ENCODE measurements at regions not wholly inside any gene's neighbourhood (a gene's known extent, or its start where the extent isn't known, plus 50 kb on each side); places are given as distances from the start of the nearest gene placed in this dataset.

GRCh38 chr9:30120666-30121065 lies 2263.8 kb upstream of the ACO1 start:
- POLR2A ChIA-PET (ENCODE audit: partially characterized antibody) = no interaction called here
- H3K18ac ChIP-seq (ENCODE audit: extremely low read depth, low read length) = no peak overlapping the region
- no peak overlapping the region for H4K8ac ChIP-seq (ENCODE audit: extremely low read depth, insufficient read depth, low read length)
- no peak overlapping the region for H2BK20ac ChIP-seq (ENCODE audit: low read length)
- H3K14ac ChIP-seq (ENCODE audit: insufficient read length) = no peak overlapping the region
- no peak for DNase-seq (ENCODE audit: low read depth in 1 of 2, low spot score in 2 of 2)
- CTCF ChIA-PET (ENCODE audit: partially characterized antibody) = no interaction called here
- H3K4ac ChIP-seq (replicated peaks; ENCODE audit: insufficient read length, low read depth, low read length) = no peak overlapping the region
- no peaks in the 10 kb centered on the region; a peak in 1 of 8 replicates for H3K36me3 ChIP-seq (ENCODE audit: control insufficient read depth in 2 of 4, insufficient read depth in 4 of 4, low read length in 3 of 4)
- H2BK15ac ChIP-seq (ENCODE audit: low read length) = no peak overlapping the region
- no peak overlapping the region for H3K4me2 ChIP-seq (ENCODE audit: insufficient read depth in 1 of 2, low read depth in 2 of 2, low read length in 2 of 2)
- H3K4me1 ChIP-seq (replicated peaks in 1 of 4; ENCODE audit: control insufficient read depth in 3 of 4, insufficient read depth in 4 of 4, low read length in 3 of 4) = peaks cover 0 to 3% (median under 1%) of the 10 kb centered on the region in 4 experiments; a peak in 1 of 7 replicates
- H3K4me3 ChIP-seq (ENCODE audit: extremely low read depth in 1 of 4, insufficient read depth in 2 of 4, low read depth in 3 of 4, low read length in 4 of 4) = no peak overlapping the region
- no peaks in the 10 kb centered on the region for H3K27me3 ChIP-seq (replicated peaks in 1 of 4; ENCODE audit: control insufficient read depth in 3 of 4, extremely low read depth in 1 of 4, insufficient read depth in 3 of 4, low read length in 3 of 4)
- H3K79me1 ChIP-seq (ENCODE audit: low read depth, low read length) = no peaks in the 10 kb centered on the region
- H3K27ac ChIP-seq (ENCODE audit: low read depth, low read length) = no peak overlapping the region
- H2BK12ac ChIP-seq (ENCODE audit: low read depth, low read length) = no peak overlapping the region
- H4K5ac ChIP-seq (ENCODE audit: insufficient read length, low read depth, low read length) = no peak overlapping the region
- H3K23me2 ChIP-seq (ENCODE audit: low read depth, low read length) = no peaks in the 10 kb centered on the region
- no peak overlapping the region for H2AK5ac ChIP-seq (ENCODE audit: low read depth, low read length)
- no peak overlapping the region for H3K9ac ChIP-seq (replicated peaks in 1 of 4; ENCODE audit: extremely low read depth in 1 of 4, low read depth in 3 of 4, low read length in 3 of 4)
- H2BK5ac ChIP-seq (ENCODE audit: low read depth, low read length) = no peak overlapping the region
- no peak overlapping the region for H4K91ac ChIP-seq (replicated peaks; ENCODE audit: insufficient read length, low read length)
- H4K20me1 ChIP-seq (replicated peaks in 1 of 2; ENCODE audit: control insufficient read depth in 1 of 2, insufficient read depth in 2 of 2, low read length in 2 of 2) = no peaks in the 10 kb centered on the region
- H3K23ac ChIP-seq (ENCODE audit: insufficient read length) = no peak overlapping the region
- H2BK120ac ChIP-seq (replicated peaks; ENCODE audit: low read depth, low read length) = no peak overlapping the region
- H3K9me3 ChIP-seq (ENCODE audit: insufficient read depth in 2 of 2, low read depth in 1 of 2, low read length in 1 of 2) = peaks cover 0 to 2% of the 10 kb centered on the region in 2 experiments; a peak in 1 of 4 replicates
- no peaks in the 10 kb centered on the region for H3K79me2 ChIP-seq (ENCODE audit: control insufficient read depth in 1 of 2, insufficient read depth in 2 of 2, low read length in 2 of 2)
- no peak overlapping the region for H3K56ac ChIP-seq (replicated peaks; ENCODE audit: insufficient read length, low read depth, low read length)
- H2AFZ ChIP-seq (ENCODE audit: low read length) = 0 out of 2 replicates have a peak overlapping the region, but pooled peaks have one; percentile 1
- 78% methylated on average over 5 of the region's 5 CpGs; no CpG with 5 or more reads in 1 of the 2 experiments for WGBS, 2 experiments (ENCODE audit: extremely low coverage in 1 of 2, insufficient coverage in 1 of 2, insufficient read length in 1 of 2, insufficient replicate concordance in 2 of 2, low coverage in 1 of 2, low lambda C conversion rate in 2 of 2, missing lambda C conversion rate in 1 of 2)
- no peak for FAIRE-seq
- TF ChIP-seq ASH2L (IDR thresholded peaks at IDR 0.05; ENCODE audit: low read length) = no peak
- no peak for TF ChIP-seq SRF (IDR thresholded peaks at IDR 0.05; ENCODE audit: low read depth, low read length)
- no peak for TF ChIP-seq GABPA (IDR thresholded peaks at IDR 0.05; ENCODE audit: borderline replicate concordance, insufficient read depth, low read length)
- TF ChIP-seq HDAC2 (IDR thresholded peaks at IDR 0.05; ENCODE audit: borderline replicate concordance in 1 of 2, low read depth in 2 of 2, low read length in 2 of 2) = no peak
- no peak for TF ChIP-seq CREB1 (IDR thresholded peaks at IDR 0.05)
- no peak for TF ChIP-seq FOSL1 (IDR thresholded peaks at IDR 0.05; ENCODE audit: insufficient read depth, low read depth, low read length)
- no peak for TF ChIP-seq CEBPB (IDR thresholded peaks at IDR 0.05; ENCODE audit: low read depth, low read length)
